H1 (cell line): ENCODE measurements at regions not wholly inside any gene's neighbourhood (a gene's known extent, or its start where the extent isn't known, plus 50 kb on each side); places are given as distances from the start of the nearest gene placed in this dataset.

ENCODE experiments used
- CHD2 ChIP-seq: IDR thresholded peaks from 2 replicates; pipeline ENCODE4 v1.6.1; 2012; ENCODE audit warnings: low read length, improper control_type of control experiment
- KDM1A ChIP-seq: fragments of 200-600, 300-600 bp; sonication (generic); IDR thresholded peaks from 2 replicates; pipeline ENCODE4 v1.7.1; 2016; ENCODE audit warnings: mild to moderate bottlenecking, low read length, borderline replicate concordance
- NRF1 ChIP-seq: IDR thresholded peaks from 2 replicates; pipeline ENCODE4 v1.6.1; 2011; ENCODE audit warnings: mild to moderate bottlenecking, low read depth, low read length, improper control_type of control experiment
- TAF1 ChIP-seq: IDR thresholded peaks from 2 replicates; pipeline ENCODE4 v1.6.1; 2011; ENCODE audit warnings: mild to moderate bottlenecking, low read depth, low read length

DNA sequence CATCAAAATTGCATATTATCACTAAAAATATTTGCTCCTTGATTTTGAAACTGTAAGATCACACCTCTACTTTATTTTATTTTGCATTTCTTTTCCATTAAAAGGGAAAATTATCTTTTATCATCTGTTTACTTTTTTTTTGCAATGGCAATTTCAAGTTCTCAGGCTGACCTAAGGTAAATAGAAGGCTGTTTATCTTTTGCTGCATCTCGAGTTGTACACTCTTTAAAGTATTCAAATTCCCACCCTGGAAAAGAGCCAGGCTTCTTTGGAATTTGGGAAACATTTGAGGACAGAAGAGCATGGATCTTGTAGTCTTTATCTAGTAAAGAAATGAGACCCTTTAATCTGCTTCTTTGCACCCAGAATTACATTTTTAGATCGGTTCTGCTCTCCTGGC is 645.7 kb downstream of the SLC4A3 start (continued):
- TF ChIP-seq TAF1 (no peak), CHD2 (no peak), NRF1 (no peak), KDM1A (no peak)
